ENCODE measurements at regions not wholly inside any gene's neighbourhood (a gene's known extent, or its start where the extent isn't known, plus 50 kb on each side); places are given as distances from the start of the nearest gene placed in this dataset.

DNA sequence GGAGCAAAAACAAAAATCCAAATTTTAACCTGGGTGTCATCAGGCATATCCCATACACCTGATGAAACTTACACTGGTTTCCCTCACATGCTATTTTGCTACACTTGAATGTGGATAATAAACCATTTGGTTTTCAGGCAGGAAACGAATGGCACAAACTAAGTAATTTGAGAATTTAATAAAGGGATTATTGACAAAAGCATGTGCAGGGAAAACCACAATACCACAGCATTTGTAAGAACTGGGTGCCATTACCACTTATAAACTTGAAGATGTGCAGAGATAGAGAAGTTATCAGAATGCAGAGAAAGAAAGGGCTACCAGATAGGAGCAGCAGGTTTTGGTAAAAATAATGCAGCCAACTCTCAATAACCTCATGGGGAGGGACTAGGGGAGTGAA, 151.2 kb downstream of the RFX6 start:
- H3K27ac Mint-ChIP-seq: no peak overlapping the region
- H3K27me3 Mint-ChIP-seq: no peaks in the 10 kb centered on the region
- intact Hi-C loops (cut with micrococcal nuclease): no loop called here
- H3K4me3 Mint-ChIP-seq: no peak overlapping the region
- no peaks in the 10 kb centered on the region for H3K4me1 Mint-ChIP-seq
- H3K36me3 Mint-ChIP-seq (ENCODE audit: low read depth): no peaks in the 10 kb centered on the region
- DNase-seq: peak; percentile 2
- no peaks in the 10 kb centered on the region for H3K9me3 Mint-ChIP-seq

DNA sequence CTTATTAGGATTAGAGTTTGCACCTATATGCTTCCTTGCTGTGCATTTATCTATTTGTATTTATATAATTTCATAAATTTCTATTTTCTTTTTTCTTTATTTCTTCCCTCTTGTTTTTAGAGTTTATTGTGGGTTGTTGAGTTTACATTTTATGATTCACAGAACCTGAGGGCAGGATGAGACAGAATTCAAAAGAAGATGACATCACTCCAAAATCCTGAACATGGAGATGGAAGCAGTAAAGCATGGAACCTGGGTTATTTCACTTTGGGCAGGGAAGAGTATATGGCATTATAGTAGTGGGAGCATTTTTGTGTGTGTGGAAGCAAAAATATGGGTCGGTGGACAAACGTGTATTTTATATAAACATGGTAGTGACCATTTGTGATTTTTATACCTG, 157.5 kb downstream of the RFX6 start:
- intact Hi-C loops (cut with micrococcal nuclease): no loop called here

DNA sequence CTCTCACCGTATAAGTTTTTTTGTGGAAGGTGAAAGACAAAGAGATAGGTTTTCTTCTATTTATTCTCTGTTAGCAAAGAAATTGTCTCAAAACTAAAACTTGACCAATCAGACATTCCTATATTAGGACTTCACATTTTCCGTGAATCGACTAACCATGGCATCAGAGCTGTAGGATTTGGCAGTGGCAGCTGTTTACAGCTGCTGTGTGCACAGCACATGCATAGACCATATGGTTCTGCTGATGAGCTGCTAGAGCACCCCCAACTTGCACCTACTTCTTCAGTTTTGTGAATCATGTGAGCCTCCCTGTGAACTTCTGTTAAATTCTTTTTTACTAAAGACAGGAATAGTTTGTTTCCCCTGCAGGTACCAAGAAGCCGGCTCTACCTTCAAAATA, 157.9 kb downstream of the RFX6 start:
- Mint-ChIP-seq H3K4me3 (no peak overlapping the region), H3K27ac (no peak overlapping the region), H3K27me3 (no peaks in the 10 kb centered on the region), H3K9me3 (no peaks in the 10 kb centered on the region), H3K4me1 (no peaks in the 10 kb centered on the region), H3K36me3 (ENCODE audit: low read depth) (no peaks in the 10 kb centered on the region)
- intact Hi-C loops (cut with micrococcal nuclease): no loop called here
- no peak for DNase-seq

More for the DNA sequence above, 157.5 kb downstream of the RFX6 start:
- no peaks in the 10 kb centered on the region for H3K36me3 Mint-ChIP-seq (ENCODE audit: low read depth)
- no peaks in the 10 kb centered on the region for H3K4me1 Mint-ChIP-seq
- no peak overlapping the region for H3K27ac Mint-ChIP-seq
- no peak overlapping the region for H3K4me3 Mint-ChIP-seq
- DNase-seq: no peak
- H3K9me3 Mint-ChIP-seq: no peaks in the 10 kb centered on the region
- H3K27me3 Mint-ChIP-seq: no peaks in the 10 kb centered on the region

DNA sequence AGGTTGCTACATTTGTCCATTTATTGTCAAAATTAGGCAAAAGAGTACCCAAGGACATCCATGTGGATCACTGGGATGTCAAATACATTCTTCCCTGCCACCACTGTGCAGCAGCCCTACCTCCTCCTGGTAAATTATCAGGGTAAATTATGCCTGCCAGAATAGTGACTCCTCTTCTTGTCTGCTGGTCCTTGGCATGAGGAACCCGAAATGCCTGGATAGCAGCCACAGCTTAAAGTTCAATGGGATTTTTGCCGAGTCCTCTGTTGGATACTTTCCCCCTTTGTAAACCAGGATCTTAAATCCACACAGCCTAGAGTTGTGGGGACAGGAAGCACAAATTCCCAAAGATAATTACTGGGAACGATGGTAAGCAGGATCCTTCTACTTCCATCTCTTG, 173.3 kb downstream of the RFX6 start:
- Mint-ChIP-seq H3K27ac (no peak overlapping the region), H3K4me3 (no peak overlapping the region), H3K27me3 (no peaks in the 10 kb centered on the region), H3K9me3 (peaks cover 1% of the 10 kb centered on the region), H3K36me3 (ENCODE audit: low read depth) (no peaks in the 10 kb centered on the region), H3K4me1 (no peaks in the 10 kb centered on the region)
- DNase-seq: no peak
- intact Hi-C loops (cut with micrococcal nuclease): no loop called here

DNA sequence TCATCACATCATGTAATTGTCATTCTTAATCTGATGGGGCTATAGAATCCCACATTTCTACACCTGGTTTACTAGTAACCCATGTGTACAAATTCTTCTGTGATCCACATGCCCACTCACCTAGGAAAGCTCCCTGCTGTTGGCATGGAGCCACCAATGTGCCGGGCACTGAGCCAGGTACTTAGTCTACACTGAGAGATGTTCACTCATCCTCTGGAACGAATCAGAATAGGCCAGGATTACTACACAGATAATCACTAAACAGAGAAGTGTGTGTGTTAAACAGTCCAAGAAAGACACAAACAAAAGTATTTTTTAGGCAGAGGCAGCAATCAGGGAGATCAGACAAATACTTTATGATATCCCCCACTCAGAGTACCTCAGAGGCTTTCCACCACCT, 193.2 kb upstream of the VGLL2 start:
- Mint-ChIP-seq H3K27me3 (no peaks in the 10 kb centered on the region), H3K36me3 (ENCODE audit: low read depth) (no peaks in the 10 kb centered on the region), H3K27ac (no peak overlapping the region), H3K4me1 (no peaks in the 10 kb centered on the region), H3K9me3 (no peaks in the 10 kb centered on the region), H3K4me3 (no peak overlapping the region)
- intact Hi-C loops (cut with micrococcal nuclease): no loop called here
- no peak for DNase-seq

DNA sequence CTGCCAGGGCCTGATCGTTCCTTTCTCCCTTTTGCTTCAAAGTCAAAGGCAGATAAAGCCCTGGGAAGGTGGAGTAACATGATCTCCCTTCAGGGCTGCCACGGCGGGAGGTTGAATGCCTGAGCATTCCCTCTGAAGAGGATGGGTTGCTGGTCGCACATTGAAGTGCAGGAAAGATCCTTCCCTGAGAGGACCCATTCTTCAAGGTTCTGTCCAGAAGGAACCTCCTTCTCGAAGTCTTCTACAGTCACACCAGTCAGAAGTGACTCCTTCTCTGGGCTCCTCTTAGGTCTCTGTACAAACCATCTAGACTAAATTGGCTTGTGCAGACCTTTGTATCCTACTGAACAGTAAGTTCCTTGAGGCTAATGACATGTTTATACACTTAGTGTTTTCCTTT, 192.6 kb upstream of the VGLL2 start:
- no peaks in the 10 kb centered on the region for H3K27me3 Mint-ChIP-seq
- intact Hi-C loops (cut with micrococcal nuclease): no loop called here
- H3K36me3 Mint-ChIP-seq (ENCODE audit: low read depth): no peaks in the 10 kb centered on the region
- no peak overlapping the region for H3K27ac Mint-ChIP-seq
- no peaks in the 10 kb centered on the region for H3K4me1 Mint-ChIP-seq
- H3K4me3 Mint-ChIP-seq: no peak overlapping the region
- H3K9me3 Mint-ChIP-seq: no peaks in the 10 kb centered on the region
- no peak for DNase-seq

DNA sequence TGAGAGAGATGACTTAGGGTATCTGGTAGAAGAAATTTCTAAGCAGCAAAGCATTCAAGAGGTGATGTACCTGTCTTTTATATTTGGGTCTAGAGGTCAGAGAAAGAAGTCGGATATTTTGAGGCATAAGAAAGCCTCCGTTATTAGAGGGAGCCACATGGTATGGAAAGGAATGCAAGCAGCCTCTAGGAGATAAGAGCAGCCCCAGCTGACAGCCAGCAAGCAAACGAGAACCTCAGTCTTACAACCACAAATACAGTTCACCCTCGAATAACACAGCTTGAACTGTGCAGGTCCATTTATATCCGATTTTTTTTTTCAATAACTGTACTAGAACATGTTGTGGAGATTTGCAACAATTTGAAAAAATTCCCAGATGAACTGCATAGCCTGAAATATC, 190.7 kb upstream of the VGLL2 start:
- no peak overlapping the region for H3K4me3 Mint-ChIP-seq
- H3K4me1 Mint-ChIP-seq: no peaks in the 10 kb centered on the region
- H3K36me3 Mint-ChIP-seq (ENCODE audit: low read depth): no peaks in the 10 kb centered on the region
- no peak overlapping the region for H3K27ac Mint-ChIP-seq
- no peaks in the 10 kb centered on the region for H3K27me3 Mint-ChIP-seq
- H3K9me3 Mint-ChIP-seq: no peaks in the 10 kb centered on the region
- DNase-seq: no peak
- intact Hi-C loops (cut with micrococcal nuclease): no loop called here

DNA sequence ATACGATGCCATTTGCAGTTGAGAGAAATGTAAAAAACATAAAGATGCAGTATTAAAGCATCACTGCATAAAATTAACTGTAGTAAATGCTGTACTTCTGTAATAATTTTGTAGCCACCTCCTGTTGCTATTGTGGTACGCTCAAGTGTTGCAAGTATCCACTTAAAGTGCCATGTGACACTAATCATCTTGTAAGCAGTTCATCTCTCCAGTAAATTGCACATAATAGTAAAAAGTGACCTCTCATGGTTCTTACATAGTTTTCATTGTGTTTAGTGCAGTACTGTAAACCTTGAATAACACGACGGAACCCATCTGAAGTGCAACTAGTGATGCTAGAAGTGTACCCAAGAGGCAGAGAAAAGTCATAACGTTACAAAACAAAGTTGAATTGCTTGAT, 190.1 kb upstream of the VGLL2 start:
- intact Hi-C loops (cut with micrococcal nuclease): no loop called here
- Mint-ChIP-seq H3K4me3 (no peak overlapping the region), H3K36me3 (ENCODE audit: low read depth) (no peaks in the 10 kb centered on the region), H3K27ac (no peak overlapping the region), H3K27me3 (no peaks in the 10 kb centered on the region), H3K9me3 (no peaks in the 10 kb centered on the region), H3K4me1 (no peaks in the 10 kb centered on the region)
- DNase-seq: no peak

DNA sequence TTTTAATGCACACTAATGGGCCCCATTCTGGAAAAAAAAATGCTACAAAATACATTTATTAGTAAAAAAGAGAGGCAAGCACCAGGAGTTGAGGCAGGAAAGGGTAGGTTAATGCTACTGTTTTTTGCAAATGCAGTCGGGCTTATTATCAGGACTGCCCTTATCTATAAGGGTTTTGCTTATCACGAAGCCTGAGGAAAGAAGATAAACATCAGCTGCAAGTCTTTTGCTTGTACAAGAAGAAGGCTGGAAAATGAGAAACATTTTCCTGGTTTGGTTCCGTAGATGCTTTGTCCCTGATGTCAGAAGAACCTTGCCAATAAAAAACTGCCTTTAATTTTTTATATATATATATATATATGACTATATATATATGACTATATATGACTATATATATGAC, 189.3 kb upstream of the VGLL2 start:
- intact Hi-C loops (cut with micrococcal nuclease): no loop called here
- no peaks in the 10 kb centered on the region for H3K36me3 Mint-ChIP-seq (ENCODE audit: low read depth)
- DNase-seq: no peak
- H3K4me1 Mint-ChIP-seq: no peaks in the 10 kb centered on the region
- no peak overlapping the region for H3K4me3 Mint-ChIP-seq
- no peaks in the 10 kb centered on the region for H3K27me3 Mint-ChIP-seq
- no peak overlapping the region for H3K27ac Mint-ChIP-seq
- no peaks in the 10 kb centered on the region for H3K9me3 Mint-ChIP-seq

DNA sequence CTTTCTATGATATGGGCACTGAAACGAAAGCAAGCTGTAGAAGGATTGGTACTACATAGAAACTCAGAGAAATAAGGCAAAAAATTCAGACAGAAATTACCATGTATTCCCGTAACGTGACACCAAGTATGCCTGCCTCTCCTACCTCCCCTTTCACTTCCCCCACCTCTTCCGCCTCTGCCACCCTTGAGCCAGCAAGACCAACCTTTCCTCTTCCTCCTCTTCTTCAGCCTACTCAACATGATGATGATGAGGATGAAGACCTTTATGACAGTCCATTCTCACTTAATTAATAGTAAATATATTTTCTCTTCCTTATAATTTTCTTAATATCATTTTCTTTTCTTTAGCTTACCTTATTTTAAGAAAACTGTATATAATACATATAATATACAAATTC, 188.1 kb upstream of the VGLL2 start:
- DNase-seq: no peak
- H3K27me3 Mint-ChIP-seq: no peaks in the 10 kb centered on the region
- H3K4me1 Mint-ChIP-seq: no peaks in the 10 kb centered on the region
- H3K9me3 Mint-ChIP-seq: no peaks in the 10 kb centered on the region
- no peaks in the 10 kb centered on the region for H3K36me3 Mint-ChIP-seq (ENCODE audit: low read depth)
- intact Hi-C loops (cut with micrococcal nuclease): no loop called here
- H3K4me3 Mint-ChIP-seq: no peak overlapping the region
- no peak overlapping the region for H3K27ac Mint-ChIP-seq

DNA sequence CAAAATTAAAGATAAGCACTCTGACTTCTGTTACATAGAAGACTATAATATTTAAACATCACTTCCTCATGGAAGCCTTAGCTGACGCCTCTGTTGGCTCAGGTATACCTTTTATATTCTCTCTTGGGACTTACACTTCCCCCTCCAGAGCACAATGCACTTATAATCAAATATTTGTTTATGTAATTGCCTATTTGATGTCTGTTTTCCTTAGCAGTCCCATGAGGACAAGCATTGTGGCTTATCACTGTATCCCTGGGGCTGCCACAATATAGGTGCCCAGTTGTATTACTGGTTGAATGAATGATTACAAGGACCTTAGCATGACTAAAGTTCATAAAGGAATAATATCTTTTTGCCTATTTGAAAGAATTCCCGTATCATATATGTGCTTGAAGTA, 186.7 kb upstream of the VGLL2 start:
- no peak for DNase-seq
- Mint-ChIP-seq H3K27me3 (no peaks in the 10 kb centered on the region), H3K4me1 (no peaks in the 10 kb centered on the region), H3K36me3 (ENCODE audit: low read depth) (no peaks in the 10 kb centered on the region), H3K9me3 (no peaks in the 10 kb centered on the region), H3K4me3 (no peak overlapping the region), H3K27ac (no peak overlapping the region)
- intact Hi-C loops (cut with micrococcal nuclease): no loop called here

DNA sequence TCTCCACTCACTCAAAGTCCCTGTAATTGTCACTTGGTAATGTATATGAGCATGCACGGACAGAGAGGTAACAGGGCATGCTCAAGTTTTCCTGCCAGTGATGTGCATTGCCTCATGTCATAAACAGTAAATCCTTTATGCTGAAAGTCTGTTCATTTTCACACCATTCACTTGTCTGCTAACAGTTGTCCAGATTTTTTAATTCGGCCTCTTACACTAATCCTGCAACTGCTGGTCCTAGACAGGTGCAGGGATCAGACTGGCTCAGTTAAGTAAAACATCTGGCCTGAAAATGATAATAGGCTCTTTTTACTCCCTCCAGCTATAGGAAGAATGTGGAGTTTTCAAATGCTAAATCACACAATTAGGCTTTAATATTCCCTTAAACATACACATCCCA, 185.4 kb upstream of the VGLL2 start:
- Mint-ChIP-seq H3K27ac (no peak overlapping the region), H3K9me3 (no peaks in the 10 kb centered on the region), H3K27me3 (no peaks in the 10 kb centered on the region), H3K36me3 (ENCODE audit: low read depth) (no peaks in the 10 kb centered on the region), H3K4me1 (no peaks in the 10 kb centered on the region), H3K4me3 (no peak overlapping the region)
- intact Hi-C loops (cut with micrococcal nuclease): no loop called here
- DNase-seq: no peak

DNA sequence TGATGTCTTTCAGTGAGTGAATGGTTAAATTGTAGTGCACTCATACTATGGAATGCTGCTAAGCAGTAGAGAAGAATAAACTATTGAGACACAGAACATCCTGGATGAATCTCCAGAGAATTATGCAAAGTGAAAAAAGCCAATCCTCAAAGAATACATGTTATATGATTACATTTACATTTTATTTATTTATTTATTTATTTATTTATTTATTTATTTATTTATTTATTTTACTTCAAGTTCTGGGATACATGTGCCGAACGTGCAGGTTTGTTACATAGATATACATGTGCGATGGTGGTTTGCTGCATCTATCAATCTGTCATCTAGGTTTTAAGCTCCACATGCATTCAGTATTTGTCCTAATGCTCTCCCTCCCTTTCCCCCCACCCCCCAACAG, 175.8 kb upstream of the VGLL2 start:
- H3K4me1 Mint-ChIP-seq: no peaks in the 10 kb centered on the region
- DNase-seq: no peak
- H3K36me3 Mint-ChIP-seq (ENCODE audit: low read depth): no peaks in the 10 kb centered on the region
- H3K4me3 Mint-ChIP-seq: no peak overlapping the region
- H3K9me3 Mint-ChIP-seq: no peaks in the 10 kb centered on the region
- no peak overlapping the region for H3K27ac Mint-ChIP-seq
- intact Hi-C loops (cut with micrococcal nuclease): no loop called here
- H3K27me3 Mint-ChIP-seq: no peaks in the 10 kb centered on the region

DNA sequence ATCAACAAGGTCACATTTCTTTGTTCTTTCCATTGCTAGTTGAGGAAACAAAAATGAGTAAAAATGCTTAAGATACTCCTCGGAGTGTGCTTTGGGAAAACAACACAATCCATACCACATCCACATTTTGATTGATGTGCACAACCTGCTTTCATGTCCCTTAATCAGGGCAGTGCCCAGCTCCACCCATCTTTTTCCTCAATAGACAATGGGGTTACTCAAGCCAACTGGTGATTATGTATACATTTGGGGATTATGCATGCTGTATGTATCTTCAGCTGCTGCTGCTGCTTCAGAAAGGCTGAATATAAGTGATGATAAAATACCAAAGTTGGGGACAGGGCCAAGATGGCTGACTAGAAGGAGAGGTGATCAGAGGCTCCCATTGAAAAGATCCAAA, 155.2 kb upstream of the VGLL2 start:
- no peak for DNase-seq
- Mint-ChIP-seq H3K9me3 (peaks cover 3% of the 10 kb centered on the region), H3K36me3 (ENCODE audit: low read depth) (no peaks in the 10 kb centered on the region), H3K27me3 (no peaks in the 10 kb centered on the region), H3K4me1 (no peaks in the 10 kb centered on the region), H3K4me3 (no peak overlapping the region), H3K27ac (no peak overlapping the region)
- intact Hi-C loops (cut with micrococcal nuclease): no loop called here

DNA sequence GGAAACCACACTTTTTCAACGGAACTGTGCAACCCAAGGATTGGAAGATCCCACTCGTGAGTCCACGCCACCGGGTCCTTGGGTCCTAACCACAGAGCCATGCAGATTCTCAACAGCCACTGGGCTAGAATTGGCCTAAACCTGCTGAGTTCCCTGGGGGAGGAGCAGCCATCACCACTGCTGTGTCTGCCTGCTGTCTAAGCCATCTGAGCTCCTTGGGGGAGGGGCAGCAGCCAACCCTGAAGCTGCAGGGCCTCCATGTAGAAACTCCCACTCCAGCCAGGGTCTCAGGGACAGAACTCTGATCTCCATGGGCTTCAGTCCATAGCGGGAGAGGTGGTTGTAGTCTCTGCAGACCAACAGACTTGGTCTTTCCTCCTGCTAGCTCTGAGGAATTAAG, 154.6 kb upstream of the VGLL2 start:
- H3K4me1 Mint-ChIP-seq: no peaks in the 10 kb centered on the region
- H3K27ac Mint-ChIP-seq: no peak overlapping the region
- H3K27me3 Mint-ChIP-seq: no peaks in the 10 kb centered on the region
- peaks cover 3% of the 10 kb centered on the region for H3K9me3 Mint-ChIP-seq
- H3K4me3 Mint-ChIP-seq: no peak overlapping the region
- intact Hi-C loops (cut with micrococcal nuclease): no loop called here
- no peak for DNase-seq
- H3K36me3 Mint-ChIP-seq (ENCODE audit: low read depth): no peaks in the 10 kb centered on the region

DNA sequence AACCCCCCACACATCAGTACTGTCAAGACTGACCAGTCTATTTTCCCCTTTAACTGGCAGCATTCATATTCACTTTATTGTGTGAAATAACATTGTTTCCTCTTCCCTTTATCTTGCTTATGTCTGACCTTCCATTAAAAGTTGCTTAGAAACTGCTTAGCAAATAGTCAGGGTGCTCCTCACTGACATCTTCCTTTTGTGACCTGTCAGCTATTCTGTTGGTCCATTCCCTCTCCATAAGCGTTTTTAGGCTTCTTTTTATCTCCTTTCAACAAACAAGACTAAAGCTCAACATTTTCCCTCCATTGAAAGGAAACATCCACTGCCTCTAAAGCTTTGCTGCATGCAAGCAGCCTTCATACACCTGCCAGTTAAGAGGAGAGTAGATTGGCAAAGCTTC, 147.7 kb upstream of the VGLL2 start:
- DNase-seq: no peak
- Mint-ChIP-seq H3K9me3 (no peaks in the 10 kb centered on the region), H3K27ac (no peak overlapping the region), H3K27me3 (no peaks in the 10 kb centered on the region), H3K36me3 (ENCODE audit: low read depth) (no peaks in the 10 kb centered on the region), H3K4me1 (no peaks in the 10 kb centered on the region), H3K4me3 (no peak overlapping the region)
- intact Hi-C loops (cut with micrococcal nuclease): no loop called here
